Endothelial cell of umbilical vein (primary cell): ENCODE measurements at regions not wholly inside any gene's neighbourhood (a gene's known extent, or its start where the extent isn't known, plus 50 kb on each side); places are given as distances from the start of the nearest gene placed in this dataset.

Source experiments
- EZH2 ChIP-seq: IDR thresholded peaks from 2 replicates; pipeline ENCODE4 v1.6.1; 2012; ENCODE audit warnings: borderline replicate concordance, low read depth, mild to moderate bottlenecking, moderate library complexity, low read length, inconsistent platforms; ENCODE audit not compliant: severe bottlenecking
- FOS ChIP-seq: IDR thresholded peaks from 2 replicates; pipeline ENCODE4 v1.6.1; 2011; ENCODE audit warnings: mild to moderate bottlenecking, low read length, moderate library complexity, borderline replicate concordance; ENCODE audit not compliant: insufficient read depth
- JUN ChIP-seq: IDR thresholded peaks from 2 replicates; pipeline ENCODE4 v1.6.1; 2011; ENCODE audit warnings: borderline replicate concordance, low read depth; ENCODE audit not compliant: insufficient read length, insufficient read depth
- POLR2A ChIP-seq: IDR thresholded peaks from 2 replicates; pipeline ENCODE4 v1.6.1; 2012; ENCODE audit warnings: low read depth, mild to moderate bottlenecking, control low read depth, low read length
- POLR2AphosphoS5 ChIP-seq: IDR thresholded peaks from 2 replicates; pipeline ENCODE4 v1.6.1; 2012; ENCODE audit warnings: low read depth, mild to moderate bottlenecking, control low read depth, low read length, moderate library complexity; ENCODE audit not compliant: insufficient read depth
- TF ChIP-seq, protein P1 (sequence below), 2 donors: IDR thresholded peaks; 1 replicate in 1 of 2; 2 replicates in 1 of 2; pipeline ENCODE4 v1.5.1; 2011; ENCODE audit warnings: low read length in 2 of 2, mild to moderate bottlenecking in 2 of 2, moderate library complexity in 2 of 2, control low read depth in 1 of 2, inconsistent platforms in 1 of 2, low read depth in 1 of 2; ENCODE audit not compliant: insufficient read depth in 1 of 2; ENCODE audit errors: extremely low read depth in 1 of 2
- TF ChIP-seq, protein P2 (sequence below): IDR thresholded peaks from 2 replicates; pipeline ENCODE4 v1.6.1; 2011; ENCODE audit not compliant: insufficient read depth, insufficient read length

DNA sequence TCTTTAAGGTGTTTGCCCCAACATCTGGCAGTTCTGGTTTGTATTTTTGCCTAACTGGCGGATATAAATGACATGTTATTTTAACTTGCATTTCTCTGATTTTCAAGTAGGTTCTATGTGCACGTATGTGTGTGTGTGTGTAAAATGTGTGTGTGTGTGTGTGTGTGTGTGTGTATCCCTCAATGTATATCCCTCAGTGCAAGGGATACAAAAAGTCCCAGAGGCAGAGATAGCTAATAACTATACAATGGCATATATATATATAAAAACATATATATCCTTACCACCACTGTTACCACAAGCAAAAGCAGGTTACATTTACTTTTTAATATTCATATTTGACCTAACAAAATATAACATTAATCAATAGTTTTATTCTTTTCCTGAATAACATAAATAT, 95.0 kb upstream of the NR5A2 start:
- TF ChIP-seq POLR2A (no peak), EZH2 (no peak), FOS (no peak), JUN (no peak), POLR2AphosphoS5 (no peak)
- TF ChIP-seq, protein P1, sequence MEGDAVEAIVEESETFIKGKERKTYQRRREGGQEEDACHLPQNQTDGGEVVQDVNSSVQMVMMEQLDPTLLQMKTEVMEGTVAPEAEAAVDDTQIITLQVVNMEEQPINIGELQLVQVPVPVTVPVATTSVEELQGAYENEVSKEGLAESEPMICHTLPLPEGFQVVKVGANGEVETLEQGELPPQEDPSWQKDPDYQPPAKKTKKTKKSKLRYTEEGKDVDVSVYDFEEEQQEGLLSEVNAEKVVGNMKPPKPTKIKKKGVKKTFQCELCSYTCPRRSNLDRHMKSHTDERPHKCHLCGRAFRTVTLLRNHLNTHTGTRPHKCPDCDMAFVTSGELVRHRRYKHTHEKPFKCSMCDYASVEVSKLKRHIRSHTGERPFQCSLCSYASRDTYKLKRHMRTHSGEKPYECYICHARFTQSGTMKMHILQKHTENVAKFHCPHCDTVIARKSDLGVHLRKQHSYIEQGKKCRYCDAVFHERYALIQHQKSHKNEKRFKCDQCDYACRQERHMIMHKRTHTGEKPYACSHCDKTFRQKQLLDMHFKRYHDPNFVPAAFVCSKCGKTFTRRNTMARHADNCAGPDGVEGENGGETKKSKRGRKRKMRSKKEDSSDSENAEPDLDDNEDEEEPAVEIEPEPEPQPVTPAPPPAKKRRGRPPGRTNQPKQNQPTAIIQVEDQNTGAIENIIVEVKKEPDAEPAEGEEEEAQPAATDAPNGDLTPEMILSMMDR (IDR thresholded peaks at IDR 0.05; ENCODE audit: extremely low read depth in 1 of 2, insufficient read depth in 1 of 2, low read depth in 1 of 2, low read length in 2 of 2): no peak
- TF ChIP-seq, protein P2, sequence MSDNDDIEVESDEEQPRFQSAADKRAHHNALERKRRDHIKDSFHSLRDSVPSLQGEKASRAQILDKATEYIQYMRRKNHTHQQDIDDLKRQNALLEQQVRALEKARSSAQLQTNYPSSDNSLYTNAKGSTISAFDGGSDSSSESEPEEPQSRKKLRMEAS: no peak
